Effector memory CD8-positive, alpha-beta T cell (primary cell): ENCODE measurements at regions not wholly inside any gene's neighbourhood (a gene's known extent, or its start where the extent isn't known, plus 50 kb on each side); places are given as distances from the start of the nearest gene placed in this dataset.

Experiments used
- ATAC-seq: fragments of 150-1000 bp; cut with Tn5 transposase; replicated peaks from 2 replicates; pipeline ENCODE4 v1.10.0; 2021; ENCODE audit warnings: mild to moderate bottlenecking, moderate library complexity
- DNase-seq, 3 experiments: peaks; one replicate each; pipeline ENCODE4 v3.0.0; 2021
- H3K27ac Mint-ChIP-seq, 2 donors: one replicate each; pipeline ENCODE4 v1.8.0; 2022; ENCODE audit warnings: mild to moderate bottlenecking in 2 of 2, mixed read lengths in 2 of 2, moderate library complexity in 2 of 2
- H3K27me3 Mint-ChIP-seq, 2 donors: one replicate each; pipeline ENCODE4 v1.8.0; 2022; ENCODE audit warnings: mixed read lengths in 2 of 2
- H3K36me3 Mint-ChIP-seq: one replicate; pipeline ENCODE4 v1.8.0; 2022; ENCODE audit warnings: mild to moderate bottlenecking, moderate library complexity, mixed read lengths; ENCODE audit not compliant: insufficient read depth
- H3K4me1 Mint-ChIP-seq, 2 donors: one replicate each; pipeline ENCODE4 v1.8.0; 2022; ENCODE audit warnings: low read depth in 2 of 2, mixed read lengths in 2 of 2
- H3K4me3 Mint-ChIP-seq, 2 donors: one replicate each; pipeline ENCODE4 v1.8.0; 2022; ENCODE audit warnings: mild to moderate bottlenecking in 2 of 2, mixed read lengths in 2 of 2, moderate library complexity in 2 of 2
- H3K9me3 Mint-ChIP-seq, 2 donors: one replicate each; pipeline ENCODE4 v1.8.0; 2022; ENCODE audit warnings: mixed read lengths in 2 of 2

- Mint-ChIP-seq H3K36me3 (no peaks in the 10 kb centered on the region), H3K4me1 (no peaks in the 10 kb centered on the region), H3K9me3 (peaks cover 4 to 12% of the 10 kb centered on the region in 2 donors), H3K4me3 (no peak overlapping the region), H3K27me3 (no peaks in the 10 kb centered on the region), H3K27ac (no peak overlapping the region)
- DNase-seq = no peak
- no peak for ATAC-seq
Observed at GRCh38 chr3:25355034-25355885, 72.8 kb upstream of the RARB start.

DNA sequence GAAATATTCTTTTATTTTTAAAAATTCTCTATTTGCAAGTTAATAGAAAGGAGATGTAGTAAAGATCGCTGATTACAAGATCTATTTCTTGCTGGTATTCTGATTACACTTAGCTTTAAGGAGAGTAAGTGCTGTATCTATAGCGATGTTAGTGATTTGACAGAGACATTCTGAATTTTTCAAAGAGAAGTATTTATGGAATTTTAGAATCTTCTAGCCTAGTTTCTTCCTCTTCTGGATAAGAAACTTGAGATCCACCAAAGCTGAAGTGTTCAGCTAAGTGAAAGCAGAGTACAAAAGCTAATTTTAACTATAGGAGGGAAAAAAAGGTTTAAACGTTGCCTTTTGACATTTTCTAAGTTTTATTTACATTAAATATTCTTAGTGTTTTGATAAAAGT, 72.1 kb upstream of the RARB start:
- DNase-seq = no peak
- H3K9me3 Mint-ChIP-seq = peaks cover 4 to 16% of the 10 kb centered on the region in 2 donors
- H3K4me1 Mint-ChIP-seq = no peaks in the 10 kb centered on the region
- no peaks in the 10 kb centered on the region for H3K36me3 Mint-ChIP-seq
- ATAC-seq = no peak
- H3K4me3 Mint-ChIP-seq = no peak overlapping the region
- H3K27ac Mint-ChIP-seq = no peak overlapping the region
- H3K27me3 Mint-ChIP-seq = no peaks in the 10 kb centered on the region

DNA sequence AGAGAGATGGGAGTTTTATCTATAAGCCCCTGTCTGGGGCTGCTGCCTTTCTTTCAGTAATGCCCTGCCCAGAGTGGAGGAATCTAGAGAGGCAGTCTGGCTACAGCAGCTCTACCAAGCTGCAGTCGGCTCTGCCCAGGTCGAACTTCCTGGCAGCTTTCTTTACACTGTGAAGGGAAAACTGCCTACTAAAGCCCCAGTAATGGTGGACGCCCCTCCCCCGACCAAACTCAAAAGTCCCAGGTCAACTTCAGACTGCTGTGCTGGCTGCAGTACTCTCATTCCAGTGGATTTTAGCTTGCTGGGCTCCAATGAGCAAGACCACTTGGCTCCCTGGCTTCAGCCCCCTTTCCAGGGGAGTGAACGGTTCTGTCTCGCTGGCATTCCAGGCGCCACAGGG, 65.9 kb upstream of the RARB start:
- Mint-ChIP-seq H3K36me3 (no peaks in the 10 kb centered on the region), H3K27ac (no peak overlapping the region), H3K27me3 (no peaks in the 10 kb centered on the region), H3K4me3 (no peak overlapping the region), H3K9me3 (peaks cover 9 to 33% of the 10 kb centered on the region in 2 donors), H3K4me1 (no peaks in the 10 kb centered on the region)
- ATAC-seq (no peak), DNase-seq (no peak)

- no peak overlapping the region for H3K4me3 Mint-ChIP-seq
- no peak for DNase-seq
- no peak overlapping the region for H3K27ac Mint-ChIP-seq
- no peaks in the 10 kb centered on the region for H3K36me3 Mint-ChIP-seq
- no peaks in the 10 kb centered on the region for H3K4me1 Mint-ChIP-seq
- ATAC-seq = no peak
- H3K27me3 Mint-ChIP-seq = no peaks in the 10 kb centered on the region
- H3K9me3 Mint-ChIP-seq = peaks cover 8 to 21% of the 10 kb centered on the region in 2 donors
Observed at GRCh38 chr3:25365636-25366035, 62.4 kb upstream of the RARB start.

- H3K9me3 Mint-ChIP-seq = peaks cover 6 to 12% of the 10 kb centered on the region in 2 donors
- H3K27me3 Mint-ChIP-seq = no peaks in the 10 kb centered on the region
- DNase-seq (no peak), ATAC-seq (no peak)
- H3K27ac Mint-ChIP-seq = no peak overlapping the region
- H3K4me1 Mint-ChIP-seq = no peaks in the 10 kb centered on the region
- H3K4me3 Mint-ChIP-seq = no peak overlapping the region
- no peaks in the 10 kb centered on the region for H3K36me3 Mint-ChIP-seq
Observed at GRCh38 chr3:25367025-25367424, 61.0 kb upstream of the RARB start.

DNA sequence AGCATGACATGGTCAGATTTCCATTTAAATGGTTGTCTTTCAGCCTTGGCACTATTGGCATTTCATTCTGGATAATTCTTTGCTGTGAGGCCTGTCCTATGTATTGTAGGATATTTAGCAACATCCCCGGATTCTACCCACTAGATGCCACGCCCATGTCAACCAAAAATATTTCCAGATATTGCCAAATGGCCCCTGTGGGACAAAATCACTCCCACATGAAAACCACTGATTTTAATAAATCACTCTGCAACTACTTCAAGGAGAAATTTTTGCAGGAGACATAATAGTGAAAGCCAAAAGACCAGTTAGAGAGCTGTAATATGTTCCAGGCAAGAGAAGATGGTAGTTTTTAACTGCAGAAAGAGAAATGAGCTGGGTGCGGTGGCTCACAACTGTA, 55.9 kb upstream of the RARB start:
- Mint-ChIP-seq H3K9me3 (peaks cover 4 to 17% of the 10 kb centered on the region in 2 donors), H3K27me3 (no peaks in the 10 kb centered on the region), H3K4me1 (no peaks in the 10 kb centered on the region), H3K27ac (no peak overlapping the region), H3K36me3 (no peaks in the 10 kb centered on the region), H3K4me3 (no peak overlapping the region)
- ATAC-seq (no peak), DNase-seq (no peak)

GRCh38 chr3:25376340-25376739, 51.7 kb upstream of the RARB start:
- no peaks in the 10 kb centered on the region for H3K36me3 Mint-ChIP-seq
- ATAC-seq = no peak
- DNase-seq = no peak
- peaks cover 4 to 17% of the 10 kb centered on the region in 2 donors for H3K9me3 Mint-ChIP-seq
- H3K4me3 Mint-ChIP-seq = no peak overlapping the region
- H3K27ac Mint-ChIP-seq = no peak overlapping the region
- H3K4me1 Mint-ChIP-seq = no peaks in the 10 kb centered on the region
- H3K27me3 Mint-ChIP-seq = no peaks in the 10 kb centered on the region

- Mint-ChIP-seq H3K27me3 (peaks cover 0 to 3% of the 10 kb centered on the region in 2 donors), H3K27ac (no peak overlapping the region), H3K9me3 (peaks cover 5 to 17% of the 10 kb centered on the region in 2 donors), H3K4me1 (no peaks in the 10 kb centered on the region), H3K36me3 (no peaks in the 10 kb centered on the region), H3K4me3 (no peak overlapping the region)
- ATAC-seq (no peak), DNase-seq (no peak)
Observed at GRCh38 chr3:25377042-25377441, 51.0 kb upstream of the RARB start.
